ENCODE measurements at regions not wholly inside any gene's neighbourhood (a gene's known extent, or its start where the extent isn't known, plus 50 kb on each side); places are given as distances from the start of the nearest gene placed in this dataset.

DNA sequence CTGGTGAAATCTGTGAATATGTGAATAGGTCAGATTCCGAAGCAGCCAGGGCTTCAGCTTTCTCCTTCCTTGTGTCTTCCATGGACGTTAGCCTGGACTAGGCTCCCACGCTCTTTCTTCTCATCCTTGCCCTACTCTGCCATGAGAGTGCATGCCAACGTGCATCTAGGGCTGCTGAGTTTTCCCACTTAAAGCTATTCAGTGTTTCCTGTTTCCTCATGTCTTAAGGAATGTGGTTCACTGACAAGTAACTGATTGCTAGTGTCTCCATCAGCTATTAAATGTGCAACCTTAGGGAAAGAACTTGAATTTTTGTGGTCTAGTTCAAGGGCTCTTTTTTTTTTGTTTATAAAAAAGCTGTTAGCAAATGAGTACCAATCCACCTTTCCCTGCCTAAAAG, 642.3 kb upstream of the LINC00305 start:
- H3K36me3 Mint-ChIP-seq (ENCODE audit: insufficient read depth in 1 of 3, low read depth in 3 of 3) = no peaks in the 10 kb centered on the region
- Histone ChIP-seq H4K5ac (ENCODE audit: insufficient read length, low read depth, low read length) (no peak overlapping the region), H3K9me3 (ENCODE audit: control insufficient read depth, low read depth, low read length) (no peaks in the 10 kb centered on the region), H3K4ac (ENCODE audit: low read depth, low read length) (no peak overlapping the region), H2AK5ac (ENCODE audit: insufficient read length, low read length) (no peak overlapping the region), H3K56ac (ENCODE audit: insufficient read length, low read depth, low read length) (no peak overlapping the region), H3K14ac (ENCODE audit: insufficient read depth, low read length) (no peak overlapping the region), H3K79me1 (ENCODE audit: insufficient read depth, low read depth, low read length, poor library complexity, severe bottlenecking) (no peaks in the 10 kb centered on the region), H4K20me1 (ENCODE audit: control insufficient read depth, insufficient read depth, insufficient read length) (no peaks in the 10 kb centered on the region), H3K4me2 (ENCODE audit: insufficient read depth, insufficient read length, low read length) (no peak overlapping the region), H2BK12ac (ENCODE audit: insufficient read length, low read depth, low read length) (no peak overlapping the region), H2BK15ac (ENCODE audit: low read depth, low read length) (no peak overlapping the region), H2BK120ac (ENCODE audit: low read depth, low read length, poor library complexity, severe bottlenecking) (no peak overlapping the region), H3K79me2 (ENCODE audit: insufficient read depth, low read length) (no peaks in the 10 kb centered on the region), H3K4me1 (ENCODE audit: insufficient read depth, low read length) (no peaks in the 10 kb centered on the region), H4K91ac (ENCODE audit: insufficient read length, low read depth, low read length) (no peak overlapping the region), H3K27ac (ENCODE audit: insufficient read length, low read depth, low read length) (no peak overlapping the region), H4K8ac (replicated peaks; ENCODE audit: insufficient read length, low read depth, low read length) (no peak overlapping the region), H2AFZ (ENCODE audit: low read length) (no peak overlapping the region), H3T11ph (ENCODE audit: low read length) (no peak overlapping the region), H2BK5ac (ENCODE audit: insufficient read length, low read length) (no peak overlapping the region), H3K23ac (ENCODE audit: insufficient read length, low read depth, low read length) (no peak overlapping the region), H3K23me2 (ENCODE audit: insufficient read length, low read depth, low read length, poor library complexity, severe bottlenecking) (no peaks in the 10 kb centered on the region), H3K18ac (ENCODE audit: insufficient read length, low read depth, low read length) (no peak overlapping the region), H3K27me3 (ENCODE audit: insufficient read depth, low read length) (no peaks in the 10 kb centered on the region), H2BK20ac (ENCODE audit: low read depth, low read length, poor library complexity, severe bottlenecking) (no peak overlapping the region), H3K9ac (ENCODE audit: extremely low read depth, insufficient read length, low read length) (no peak overlapping the region)
- H3K4me1 Mint-ChIP-seq = no peaks in the 10 kb centered on the region
- H3K4me3 Mint-ChIP-seq = no peak overlapping the region
- H3K9me3 Mint-ChIP-seq = no peaks in the 10 kb centered on the region
- H3K27ac Mint-ChIP-seq = no peak overlapping the region
- TF ChIP-seq, protein P1, sequence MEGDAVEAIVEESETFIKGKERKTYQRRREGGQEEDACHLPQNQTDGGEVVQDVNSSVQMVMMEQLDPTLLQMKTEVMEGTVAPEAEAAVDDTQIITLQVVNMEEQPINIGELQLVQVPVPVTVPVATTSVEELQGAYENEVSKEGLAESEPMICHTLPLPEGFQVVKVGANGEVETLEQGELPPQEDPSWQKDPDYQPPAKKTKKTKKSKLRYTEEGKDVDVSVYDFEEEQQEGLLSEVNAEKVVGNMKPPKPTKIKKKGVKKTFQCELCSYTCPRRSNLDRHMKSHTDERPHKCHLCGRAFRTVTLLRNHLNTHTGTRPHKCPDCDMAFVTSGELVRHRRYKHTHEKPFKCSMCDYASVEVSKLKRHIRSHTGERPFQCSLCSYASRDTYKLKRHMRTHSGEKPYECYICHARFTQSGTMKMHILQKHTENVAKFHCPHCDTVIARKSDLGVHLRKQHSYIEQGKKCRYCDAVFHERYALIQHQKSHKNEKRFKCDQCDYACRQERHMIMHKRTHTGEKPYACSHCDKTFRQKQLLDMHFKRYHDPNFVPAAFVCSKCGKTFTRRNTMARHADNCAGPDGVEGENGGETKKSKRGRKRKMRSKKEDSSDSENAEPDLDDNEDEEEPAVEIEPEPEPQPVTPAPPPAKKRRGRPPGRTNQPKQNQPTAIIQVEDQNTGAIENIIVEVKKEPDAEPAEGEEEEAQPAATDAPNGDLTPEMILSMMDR (conservative IDR thresholded peaks at IDR 0.05) = no peak
- no CpG with 5 or more reads among the region's 4 CpGs for WGBS (ENCODE audit: extremely low coverage, insufficient read length, low lambda C conversion rate)
- no peak for DNase-seq
- H3K27me3 Mint-ChIP-seq (ENCODE audit: low read depth) = no peaks in the 10 kb centered on the region
